Glutamatergic neuron (in vitro differentiated cells): ENCODE measurements at regions not wholly inside any gene's neighbourhood (a gene's known extent, or its start where the extent isn't known, plus 50 kb on each side); places are given as distances from the start of the nearest gene placed in this dataset.
"Not testable (repeated sequence)": the region's sequence is repeated elsewhere in the genome, so short reads cannot be mapped to it uniquely, and the experiment has no call there.

Experiments used
- DNase-seq: peaks from one replicate; pipeline ENCODE4 v3.0.0; 2022
- H3K27ac Mint-ChIP-seq: one replicate; pipeline ENCODE4 v1.8.0; 2020; ENCODE audit warnings: mild to moderate bottlenecking, mixed read lengths, inconsistent platforms; ENCODE audit not compliant: unreplicated experiment
- H3K27me3 Mint-ChIP-seq: one replicate; pipeline ENCODE4 v1.8.0; 2020; ENCODE audit warnings: mild to moderate bottlenecking, moderate library complexity, mixed read lengths, inconsistent platforms; ENCODE audit not compliant: unreplicated experiment
- H3K36me3 Mint-ChIP-seq: one replicate; pipeline ENCODE4 v1.8.0; 2020; ENCODE audit warnings: mild to moderate bottlenecking, mixed read lengths, inconsistent platforms; ENCODE audit not compliant: unreplicated experiment
- H3K4me1 Mint-ChIP-seq: one replicate; pipeline ENCODE4 v1.8.0; 2020; ENCODE audit warnings: mild to moderate bottlenecking, low read depth, mixed read lengths, inconsistent platforms; ENCODE audit not compliant: unreplicated experiment
- H3K4me3 Mint-ChIP-seq: one replicate; pipeline ENCODE4 v1.8.0; 2020; ENCODE audit warnings: mild to moderate bottlenecking, mixed read lengths, inconsistent platforms; ENCODE audit not compliant: unreplicated experiment
- H3K9me3 Mint-ChIP-seq: one replicate; pipeline ENCODE4 v1.8.0; 2020; ENCODE audit warnings: mild to moderate bottlenecking, moderate library complexity, mixed read lengths, inconsistent platforms; ENCODE audit not compliant: unreplicated experiment
- CTCF ChIP-seq: fragments of 200-600 bp; sonication (generic); IDR thresholded peaks from one replicate; pipeline ENCODE4 v1.5.0; 2021; ENCODE audit not compliant: partially characterized antibody, unreplicated experiment

GRCh38 chrX:65331371-65331770 lies 203.2 kb downstream of the LAS1L start:
- Mint-ChIP-seq H3K9me3 (no peaks in the 10 kb centered on the region), H3K4me1 (no peaks in the 10 kb centered on the region), H3K36me3 (no peaks in the 10 kb centered on the region), H3K27me3 (no peaks in the 10 kb centered on the region), H3K4me3 (no peak overlapping the region), H3K27ac (no peak overlapping the region)
- no peak for DNase-seq
- no peak for TF ChIP-seq CTCF

GRCh38 chrX:65300104-65300809 lies 234.3 kb downstream of the LAS1L start:
- H3K4me1 Mint-ChIP-seq = peaks cover 3% of the 10 kb centered on the region
- no peak overlapping the region for H3K4me3 Mint-ChIP-seq
- no peaks in the 10 kb centered on the region for H3K27me3 Mint-ChIP-seq
- H3K9me3 Mint-ChIP-seq = no peaks in the 10 kb centered on the region
- peak; percentile 10 for DNase-seq
- TF ChIP-seq CTCF = no peak
- H3K36me3 Mint-ChIP-seq = no peaks in the 10 kb centered on the region
- H3K27ac Mint-ChIP-seq = no peak overlapping the region

- DNase-seq, H3K27me3 Mint-ChIP-seq, H3K4me1 Mint-ChIP-seq: not testable (repeated sequence)
Observed at GRCh38 chrX:65282905-65283304, 251.7 kb downstream of the LAS1L start.

GRCh38 chrX:65273152-65273551 lies 261.4 kb downstream of the LAS1L start:
- Mint-ChIP-seq H3K4me1 (no peaks in the 10 kb centered on the region), H3K4me3 (no peak overlapping the region), H3K27ac (no peak overlapping the region), H3K27me3 (no peaks in the 10 kb centered on the region), H3K36me3 (no peaks in the 10 kb centered on the region), H3K9me3 (peaks cover 4% of the 10 kb centered on the region)
- no peak for TF ChIP-seq CTCF
- DNase-seq = no peak

More at GRCh38 chrX:65282905-65283304, 251.7 kb downstream of the LAS1L start:
- H3K9me3 Mint-ChIP-seq, H3K4me3 Mint-ChIP-seq, H3K36me3 Mint-ChIP-seq, H3K27ac Mint-ChIP-seq: not testable (repeated sequence)

- TF ChIP-seq CTCF = no peak
- DNase-seq = no peak
- no peaks in the 10 kb centered on the region for H3K4me1 Mint-ChIP-seq
- H3K9me3 Mint-ChIP-seq = no peaks in the 10 kb centered on the region
- H3K36me3 Mint-ChIP-seq = no peaks in the 10 kb centered on the region
- H3K27me3 Mint-ChIP-seq = no peaks in the 10 kb centered on the region
- H3K27ac Mint-ChIP-seq = no peak overlapping the region
- H3K4me3 Mint-ChIP-seq = no peak overlapping the region
Observed at GRCh38 chrX:65266482-65266881, 268.1 kb downstream of the LAS1L start.

GRCh38 chrX:65253817-65254216 lies 277.6 kb upstream of the ZC4H2 start:
- no peak overlapping the region for H3K4me3 Mint-ChIP-seq
- H3K9me3 Mint-ChIP-seq = no peaks in the 10 kb centered on the region

More at GRCh38 chrX:65253817-65254216, 277.6 kb upstream of the ZC4H2 start:
- no peak for TF ChIP-seq CTCF
- no peak overlapping the region for H3K27ac Mint-ChIP-seq
- no peaks in the 10 kb centered on the region for H3K27me3 Mint-ChIP-seq
- no peaks in the 10 kb centered on the region for H3K4me1 Mint-ChIP-seq
- H3K36me3 Mint-ChIP-seq = no peaks in the 10 kb centered on the region
- DNase-seq = no peak
